Chondrocyte (in vitro differentiated cells): ENCODE measurements at regions not wholly inside any gene's neighbourhood (a gene's known extent, or its start where the extent isn't known, plus 50 kb on each side); places are given as distances from the start of the nearest gene placed in this dataset.
"Not testable (repeated sequence)": the region's sequence is repeated elsewhere in the genome, so short reads cannot be mapped to it uniquely, and the experiment has no call there.

Experiments used
- DNase-seq: peaks from one replicate; pipeline ENCODE4 v3.0.0; 2021; ENCODE audit warnings: mixed read lengths, low spot score
- H3K27ac Mint-ChIP-seq: one replicate; pipeline ENCODE4 v1.8.0; 2021; ENCODE audit warnings: mild to moderate bottlenecking, moderate library complexity, mixed read lengths; ENCODE audit not compliant: unreplicated experiment
- H3K27me3 Mint-ChIP-seq: 2 replicates; pipeline ENCODE4 v1.8.0; 2021; ENCODE audit warnings: low read depth, mixed read lengths
- H3K36me3 Mint-ChIP-seq: 2 replicates; pipeline ENCODE4 v1.8.0; 2021; ENCODE audit warnings: low read depth, mixed read lengths
- H3K4me1 Mint-ChIP-seq: 2 replicates; pipeline ENCODE4 v1.8.0; 2021; ENCODE audit warnings: low read depth, mild to moderate bottlenecking, mixed read lengths
- H3K4me3 Mint-ChIP-seq: one replicate; pipeline ENCODE4 v1.8.0; 2021; ENCODE audit warnings: mild to moderate bottlenecking, moderate library complexity, mixed read lengths; ENCODE audit not compliant: unreplicated experiment
- H3K9me3 Mint-ChIP-seq: 2 replicates; pipeline ENCODE4 v1.8.0; 2021; ENCODE audit warnings: low read depth, mixed read lengths
- TF ChIP-seq, protein P1 (sequence below): fragments of 200-600 bp; sonication (generic); IDR thresholded peaks from 2 replicates; pipeline ENCODE4 v1.5.0; 2021; ENCODE audit warnings: antibody characterized with exemption, mild to moderate bottlenecking, moderate library complexity

DNA sequence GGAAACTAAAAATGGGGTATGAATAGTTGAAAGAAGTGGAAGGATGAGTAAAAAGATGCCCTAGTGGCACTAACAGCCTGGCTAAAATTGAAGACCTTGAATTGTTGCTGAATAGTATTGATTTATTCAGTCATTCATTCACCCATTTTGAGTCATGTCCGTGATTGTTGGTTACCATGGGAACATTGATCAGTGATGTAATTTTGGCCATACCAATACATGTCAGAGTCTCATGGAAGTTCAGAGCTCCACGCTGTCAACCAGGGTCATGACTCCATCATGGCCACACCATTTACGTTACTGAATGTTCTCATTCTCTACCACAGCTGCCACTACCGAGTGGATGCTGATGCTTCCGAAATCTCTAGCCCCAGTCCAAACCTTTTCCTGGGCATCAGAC lies 62.5 kb upstream of the FOXE1 start:
- Mint-ChIP-seq H3K9me3 (no peaks in the 10 kb centered on the region), H3K27me3 (peaks cover 15% of the 10 kb centered on the region), H3K4me1 (no peaks in the 10 kb centered on the region), H3K36me3 (no peaks in the 10 kb centered on the region), H3K4me3 (no peak overlapping the region), H3K27ac (no peak overlapping the region)
- TF ChIP-seq, protein P1, sequence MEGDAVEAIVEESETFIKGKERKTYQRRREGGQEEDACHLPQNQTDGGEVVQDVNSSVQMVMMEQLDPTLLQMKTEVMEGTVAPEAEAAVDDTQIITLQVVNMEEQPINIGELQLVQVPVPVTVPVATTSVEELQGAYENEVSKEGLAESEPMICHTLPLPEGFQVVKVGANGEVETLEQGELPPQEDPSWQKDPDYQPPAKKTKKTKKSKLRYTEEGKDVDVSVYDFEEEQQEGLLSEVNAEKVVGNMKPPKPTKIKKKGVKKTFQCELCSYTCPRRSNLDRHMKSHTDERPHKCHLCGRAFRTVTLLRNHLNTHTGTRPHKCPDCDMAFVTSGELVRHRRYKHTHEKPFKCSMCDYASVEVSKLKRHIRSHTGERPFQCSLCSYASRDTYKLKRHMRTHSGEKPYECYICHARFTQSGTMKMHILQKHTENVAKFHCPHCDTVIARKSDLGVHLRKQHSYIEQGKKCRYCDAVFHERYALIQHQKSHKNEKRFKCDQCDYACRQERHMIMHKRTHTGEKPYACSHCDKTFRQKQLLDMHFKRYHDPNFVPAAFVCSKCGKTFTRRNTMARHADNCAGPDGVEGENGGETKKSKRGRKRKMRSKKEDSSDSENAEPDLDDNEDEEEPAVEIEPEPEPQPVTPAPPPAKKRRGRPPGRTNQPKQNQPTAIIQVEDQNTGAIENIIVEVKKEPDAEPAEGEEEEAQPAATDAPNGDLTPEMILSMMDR: no peak
- DNase-seq: no peak

DNA sequence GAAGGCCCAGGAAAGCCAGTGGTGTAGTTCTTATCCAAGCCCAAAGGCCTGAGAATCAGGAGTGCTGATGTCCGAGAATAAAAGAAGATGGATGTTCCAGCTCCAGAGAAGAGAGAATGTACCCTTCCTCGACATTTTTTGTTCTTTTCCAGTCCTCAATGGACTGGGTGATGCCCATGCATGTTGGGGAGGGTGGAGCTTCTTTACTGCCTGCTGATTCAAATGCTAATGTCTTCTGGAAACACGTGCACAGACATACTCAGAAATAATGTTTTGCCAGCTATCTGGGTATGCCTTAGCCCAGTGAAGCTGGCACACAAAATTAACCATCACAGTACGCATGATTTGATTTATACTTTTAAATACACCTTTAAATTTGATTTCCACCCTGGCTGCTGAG lies 61.5 kb upstream of the FOXE1 start:
- H3K27ac Mint-ChIP-seq: no peak overlapping the region
- no peak for DNase-seq

DNA sequence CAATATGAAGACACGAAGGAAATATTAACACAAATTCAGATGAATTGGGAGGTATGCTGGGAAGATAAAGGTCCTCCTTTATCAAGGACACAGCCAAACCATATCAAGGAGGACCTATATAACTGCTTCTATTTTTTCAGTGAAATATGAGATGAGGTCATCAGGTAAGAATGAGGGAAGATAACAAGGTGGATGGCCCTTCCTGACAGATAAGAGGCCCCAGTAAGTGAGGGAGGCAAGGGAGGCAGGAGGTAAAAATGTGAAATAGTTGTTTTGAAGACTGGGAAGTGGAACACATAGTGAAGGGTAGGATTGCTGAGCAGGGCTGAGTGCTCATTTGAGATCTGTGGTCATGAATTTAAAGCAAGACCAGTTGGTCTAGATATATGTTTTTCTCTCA lies 60.0 kb upstream of the FOXE1 start:
- no peak for DNase-seq
- Mint-ChIP-seq H3K9me3 (no peaks in the 10 kb centered on the region), H3K27ac (no peak overlapping the region), H3K4me1 (no peaks in the 10 kb centered on the region), H3K4me3 (no peak overlapping the region), H3K27me3 (peaks cover 13% of the 10 kb centered on the region), H3K36me3 (no peaks in the 10 kb centered on the region)
- TF ChIP-seq, protein P1: no peak

More for the DNA sequence above, 61.5 kb upstream of the FOXE1 start:
- TF ChIP-seq, protein P1: no peak
- peaks cover 15% of the 10 kb centered on the region for H3K27me3 Mint-ChIP-seq
- no peaks in the 10 kb centered on the region for H3K36me3 Mint-ChIP-seq
- no peaks in the 10 kb centered on the region for H3K4me1 Mint-ChIP-seq
- H3K4me3 Mint-ChIP-seq: no peak overlapping the region
- no peaks in the 10 kb centered on the region for H3K9me3 Mint-ChIP-seq

GRCh38 chr9:97794666-97795065 lies 58.4 kb upstream of the FOXE1 start:
- H3K36me3 Mint-ChIP-seq: no peaks in the 10 kb centered on the region
- no peak overlapping the region for H3K4me3 Mint-ChIP-seq
- H3K27me3 Mint-ChIP-seq: peaks cover 3% of the 10 kb centered on the region
- H3K27ac Mint-ChIP-seq: no peak overlapping the region
- TF ChIP-seq, protein P1: no peak
- H3K9me3 Mint-ChIP-seq: no peaks in the 10 kb centered on the region
- H3K4me1 Mint-ChIP-seq: no peaks in the 10 kb centered on the region
- no peak for DNase-seq

DNA sequence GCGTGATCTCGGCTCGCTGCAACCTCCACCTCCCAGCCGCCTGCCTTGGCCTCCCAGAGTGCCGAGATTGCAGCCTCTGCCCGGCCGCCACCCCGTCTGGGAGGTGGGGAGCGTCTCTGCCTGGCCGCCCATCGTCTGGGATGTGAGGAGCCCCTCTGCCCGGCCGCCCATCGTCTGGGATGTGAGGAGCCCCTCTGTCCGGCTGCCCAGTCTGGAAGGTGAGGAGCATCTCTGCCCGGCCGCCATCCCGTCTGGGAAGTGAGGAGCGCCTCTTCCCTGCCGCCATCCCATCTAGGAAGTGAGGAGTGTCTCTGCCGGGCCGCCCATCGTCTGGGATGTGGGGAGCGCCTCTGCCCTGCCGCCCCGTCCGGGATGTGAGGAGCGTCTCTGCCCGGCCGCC lies 56.9 kb upstream of the FOXE1 start:
- not testable (repeated sequence) for DNase-seq, H3K9me3 Mint-ChIP-seq, H3K36me3 Mint-ChIP-seq, H3K27ac Mint-ChIP-seq, H3K4me3 Mint-ChIP-seq, H3K4me1 Mint-ChIP-seq, H3K27me3 Mint-ChIP-seq

DNA sequence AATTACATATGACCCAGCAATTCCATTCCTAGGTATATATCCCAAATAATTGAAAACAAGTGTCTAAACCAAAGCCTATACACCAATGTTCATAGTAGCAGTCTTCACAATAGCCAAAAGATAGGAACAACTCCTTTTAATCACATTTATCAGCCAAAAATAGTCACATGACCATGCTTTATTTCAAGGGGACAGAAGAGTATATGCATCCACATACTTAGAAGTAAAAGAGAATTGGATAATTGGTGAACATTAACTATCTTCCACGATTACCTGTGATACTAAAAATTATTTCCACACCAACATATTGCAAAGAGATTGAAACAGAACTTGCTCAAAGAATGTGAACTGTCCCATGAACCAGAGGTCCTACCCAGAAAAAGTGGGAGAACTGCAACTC lies 51.8 kb upstream of the FOXE1 start:
- peaks cover 6% of the 10 kb centered on the region for H3K4me1 Mint-ChIP-seq

More for the DNA sequence above, 51.8 kb upstream of the FOXE1 start:
- TF ChIP-seq, protein P1: no peak
- H3K27ac Mint-ChIP-seq: no peak overlapping the region
- H3K27me3 Mint-ChIP-seq: peaks cover 37% of the 10 kb centered on the region
- peaks cover 4% of the 10 kb centered on the region for H3K36me3 Mint-ChIP-seq
- no peak overlapping the region for H3K4me3 Mint-ChIP-seq
- no peaks in the 10 kb centered on the region for H3K9me3 Mint-ChIP-seq
- no peak for DNase-seq
